Heart left ventricle (tissue), 13 donors: ENCODE measurements at regions not wholly inside any gene's neighbourhood (a gene's known extent, or its start where the extent isn't known, plus 50 kb on each side); places are given as distances from the start of the nearest gene placed in this dataset.

Experiments used
- CTCF ChIP-seq, 12 donors: fragments of 200-600 bp; sonication (generic) in 4 of 12; IDR thresholded peaks; one replicate each; pipeline versions ENCODE4 v1.5.0 to v1.8.0; 2018 to 2022; ENCODE audit warnings: antibody characterized with exemption in 12 of 12, mild to moderate bottlenecking in 5 of 12
- POLR2A ChIP-seq, 2 donors: fragments of 450-650 bp; IDR thresholded peaks; one replicate each; pipeline ENCODE4 v1.6.1; 2017; ENCODE audit warnings: antibody characterized with exemption in 2 of 2, mild to moderate bottlenecking in 2 of 2, moderate library complexity in 2 of 2
- donor health status: ischemic (EF 13 %, LVEDD 7.1; RV severe dilation, severe dysfunction).
- donor health status: DM: no; HTN: yes; CAD: no.
- donor health status: DM: no; HTN: no; CAD: no.
- donor health status: ischemic (EF 25% LVEDD 6.9; RV normal size, moderate dysfunction).
- donor health status: ischemic (EF 25% LVEDD 5.7; RV mildly dilated, moderate dysfunction).
- donor health status: ischemic (EF 35%, LVEDD 5.7; RV mildly dilated, moderate dysfunction).
- donor health status: nonischemic (EF 11% LVEDD 7.7; RV severe dilation, severe dysfunction).
- donor health status: DM: yes; HTN: yes; CAD: no.
- donor health status: PGD.
- donor health status: ischemic (EF 29% LVEDD 5.4; RV normal size, mild dysfunction).
- donor health status: nonischemic (EF 23%, LVEDD 6.1; RV moderate dilation, normal function).

DNA sequence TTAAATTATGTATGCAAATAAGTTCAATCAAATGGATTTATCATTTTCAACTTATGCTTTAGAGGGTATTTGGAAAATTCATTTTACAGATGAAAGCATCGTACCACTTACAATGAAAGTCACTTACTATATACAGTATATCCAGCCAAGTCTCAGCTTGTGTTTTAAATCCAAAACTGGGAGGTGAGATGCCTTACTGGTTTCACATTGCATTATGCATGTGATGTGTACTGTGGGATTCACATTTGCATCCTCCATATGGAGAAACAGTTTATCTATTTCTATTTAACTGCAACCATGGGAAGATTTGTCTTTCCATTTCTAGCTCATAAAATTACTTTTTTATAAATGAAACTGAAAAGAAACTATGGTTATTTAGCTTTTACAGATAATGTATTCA, 248.1 kb downstream of the CNTN3 start:
- TF ChIP-seq CTCF (IDR thresholded peaks at IDR 0.05) (no peak), POLR2A (IDR thresholded peaks at IDR 0.05) (no peak)
